ENCODE measurements at regions not wholly inside any gene's neighbourhood (a gene's known extent, or its start where the extent isn't known, plus 50 kb on each side); places are given as distances from the start of the nearest gene placed in this dataset.
A peak's percentile ranks its signal among the peaks of the same experiment; 100 is the strongest.

GRCh38 chr17:14902803-14903202 is 362.3 kb downstream of the PMP22 start:
- FAIRE-seq = no peak

More at GRCh38 chr17:14902803-14903202, 362.3 kb downstream of the PMP22 start:
- H2BK120ac ChIP-seq (replicated peaks; ENCODE audit: low read depth, low read length) = no peak overlapping the region
- H3K27me3 ChIP-seq (replicated peaks in 1 of 4; ENCODE audit: control insufficient read depth in 3 of 4, extremely low read depth in 1 of 4, insufficient read depth in 3 of 4, low read length in 3 of 4) = no peaks in the 10 kb centered on the region
- no peak overlapping the region for H3K56ac ChIP-seq (replicated peaks; ENCODE audit: insufficient read length, low read depth, low read length)
- H2BK15ac ChIP-seq (ENCODE audit: low read length) = no peak overlapping the region
- no peak overlapping the region for H3K4me2 ChIP-seq (ENCODE audit: insufficient read depth in 1 of 2, low read depth in 2 of 2, low read length in 2 of 2)
- H2BK12ac ChIP-seq (ENCODE audit: low read depth, low read length) = no peak overlapping the region
- TF ChIP-seq POLR2AphosphoS5 (IDR thresholded peaks at IDR 0.05; ENCODE audit: low read depth, low read length) (no peak), JUND (IDR thresholded peaks at IDR 0.05; ENCODE audit: low read length) (no peak), TCF12 (IDR thresholded peaks at IDR 0.05; ENCODE audit: low read depth, low read length) (no peak), BCL11A (IDR thresholded peaks at IDR 0.05; ENCODE audit: low read depth in 2 of 2, low read length in 2 of 2) (no peak), SIRT6 (IDR thresholded peaks at IDR 0.05; ENCODE audit: low read length) (no peak), SIX5 (IDR thresholded peaks at IDR 0.05; ENCODE audit: low read depth, low read length) (no peak), RFX5 (IDR thresholded peaks at IDR 0.05; ENCODE audit: borderline replicate concordance, low read depth, low read length) (no peak), EGR1 (IDR thresholded peaks at IDR 0.05; ENCODE audit: borderline replicate concordance, low read depth, low read length) (no peak), BACH1 (IDR thresholded peaks at IDR 0.05; ENCODE audit: low read length) (no peak), GTF2F1 (IDR thresholded peaks at IDR 0.05; ENCODE audit: borderline replicate concordance, low read depth, low read length) (no peak)
- POLR2A ChIA-PET (ENCODE audit: partially characterized antibody) = no interaction called here
- H3K79me1 ChIP-seq (ENCODE audit: low read depth, low read length) = no peaks in the 10 kb centered on the region
- H3K14ac ChIP-seq (ENCODE audit: insufficient read length) = no peak overlapping the region
- no peak overlapping the region for H2BK5ac ChIP-seq (ENCODE audit: low read depth, low read length)
- H2BK20ac ChIP-seq (ENCODE audit: low read length) = no peak overlapping the region
- H4K8ac ChIP-seq (ENCODE audit: extremely low read depth, insufficient read depth, low read length) = no peak overlapping the region
- H3K36me3 ChIP-seq (ENCODE audit: control insufficient read depth in 2 of 4, insufficient read depth in 4 of 4, low read length in 3 of 4) = no peaks in the 10 kb centered on the region
- no peaks in the 10 kb centered on the region; the same call in 1 of the 2 replicates for H3K23me2 ChIP-seq (ENCODE audit: low read depth, low read length)
- H4K20me1 ChIP-seq (replicated peaks in 1 of 2; ENCODE audit: control insufficient read depth in 1 of 2, insufficient read depth in 2 of 2, low read length in 2 of 2) = no peaks in the 10 kb centered on the region
- H2AK5ac ChIP-seq (ENCODE audit: low read depth, low read length) = no peak overlapping the region
- H3K23ac ChIP-seq (ENCODE audit: insufficient read length) = no peak overlapping the region
- CTCF ChIA-PET (ENCODE audit: partially characterized antibody) = interaction anchor here (0.6 kb wide), 1 partner anchor 166 kb away, joined by 3 read pairs; no protein-coding TSS in a partner anchor
- H3K4ac ChIP-seq (replicated peaks; ENCODE audit: insufficient read length, low read depth, low read length) = no peak overlapping the region
- H3K18ac ChIP-seq (ENCODE audit: extremely low read depth, low read length) = no peak overlapping the region
- H3K4me1 ChIP-seq (replicated peaks in 1 of 4; ENCODE audit: control insufficient read depth in 3 of 4, insufficient read depth in 4 of 4, low read length in 3 of 4) = 0 out of 7 replicates have a peak, but pooled peaks cover 0 to 2% (median 0%) of the 10 kb centered on the region in 4 experiments
- no peak overlapping the region for H4K91ac ChIP-seq (replicated peaks; ENCODE audit: insufficient read length, low read length)
- H4K5ac ChIP-seq (ENCODE audit: insufficient read length, low read depth, low read length) = no peak overlapping the region
- H3K9me3 ChIP-seq (ENCODE audit: insufficient read depth in 2 of 2, low read depth in 1 of 2, low read length in 1 of 2) = no peaks in the 10 kb centered on the region; a peak in 1 of 4 replicates
- H3K79me2 ChIP-seq (ENCODE audit: control insufficient read depth in 1 of 2, insufficient read depth in 2 of 2, low read length in 2 of 2) = no peaks in the 10 kb centered on the region
- H2AFZ ChIP-seq (ENCODE audit: low read length) = peak overlapping the region; percentile 63; the same call in 1 of the 2 replicates
- H3K9ac ChIP-seq (replicated peaks in 1 of 4; ENCODE audit: extremely low read depth in 1 of 4, low read depth in 3 of 4, low read length in 3 of 4) = no peak overlapping the region
- no peak overlapping the region for H3K4me3 ChIP-seq (ENCODE audit: extremely low read depth in 1 of 4, insufficient read depth in 2 of 4, low read depth in 3 of 4, low read length in 4 of 4)
- no peak for DNase-seq (ENCODE audit: low read depth in 1 of 2, low spot score in 2 of 2)
- no peak overlapping the region for H3K27ac ChIP-seq (ENCODE audit: low read depth, low read length)

Measured in H1 (cell line).